Fibroblast of lung (primary cell): ENCODE measurements at regions not wholly inside any gene's neighbourhood (a gene's known extent, or its start where the extent isn't known, plus 50 kb on each side); places are given as distances from the start of the nearest gene placed in this dataset.

Experiments
- DNase-seq, 2 donors: peaks; one replicate each; pipeline versions ENCODE4 v3.0.0 to v3.0.0-alpha.2; 2010; ENCODE audit warnings: low read depth in 2 of 2
- H2AFZ ChIP-seq: 2 replicates; pipeline ENCODE4 v1.5.1; 2012; ENCODE audit warnings: low read length, control low read depth, inconsistent platforms
- H3K27ac ChIP-seq: 2 replicates; pipeline ENCODE4 v1.5.1; 2011; ENCODE audit warnings: low read length, control low read depth; ENCODE audit not compliant: insufficient read depth
- H3K27me3 ChIP-seq: 2 replicates; pipeline ENCODE4 v1.5.1; 2011; ENCODE audit warnings: mild to moderate bottlenecking, low read length; ENCODE audit not compliant: control insufficient read depth, insufficient read depth
- H3K36me3 ChIP-seq: 2 replicates; pipeline ENCODE4 v1.5.1; 2011; ENCODE audit warnings: low read length; ENCODE audit not compliant: control insufficient read depth, insufficient read depth
- H3K4me1 ChIP-seq: 2 replicates; pipeline ENCODE4 v1.5.1; 2011; ENCODE audit warnings: low read length; ENCODE audit not compliant: control insufficient read depth, insufficient read depth; ENCODE audit errors: extremely low read depth
- H3K4me2 ChIP-seq: 2 replicates; pipeline ENCODE4 v1.5.1; 2011; ENCODE audit warnings: low read length, control low read depth; ENCODE audit not compliant: insufficient read depth; ENCODE audit errors: extremely low read depth
- H3K4me3 ChIP-seq, 4 experiments: fragments of 200-600 bp in 1 of 4; sonication (generic) in 1 of 4; replicated peaks in 1 of 4; 2 replicates each; pipeline ENCODE4 v1.5.1; 2011 to 2016; ENCODE audit warnings: low read length in 4 of 4, low read depth in 3 of 4, mild to moderate bottlenecking in 3 of 4, control low read depth in 2 of 4, inconsistent platforms in 1 of 4, mixed read lengths in 1 of 4; ENCODE audit not compliant: insufficient read depth in 1 of 4; ENCODE audit errors: control extremely low read depth in 1 of 4
- H3K79me2 ChIP-seq: 2 replicates; pipeline ENCODE4 v1.5.1; 2012; ENCODE audit warnings: mild to moderate bottlenecking, low read length, inconsistent platforms; ENCODE audit not compliant: control insufficient read depth, insufficient read depth
- H3K9ac ChIP-seq: 2 replicates; pipeline ENCODE4 v1.5.1; 2011; ENCODE audit warnings: mild to moderate bottlenecking, low read length, control low read depth; ENCODE audit not compliant: insufficient read depth
- H3K9me3 ChIP-seq: 2 replicates; pipeline ENCODE4 v1.5.1; 2012; ENCODE audit warnings: low read depth, low read length; ENCODE audit not compliant: control insufficient read depth, insufficient read depth
- H4K20me1 ChIP-seq: 2 replicates; pipeline ENCODE4 v1.5.1; 2011; ENCODE audit warnings: low read length; ENCODE audit not compliant: control insufficient read depth, insufficient read depth; ENCODE audit errors: extremely low read depth
- CTCF ChIP-seq, 2 donors: IDR thresholded peaks in 1 of 2; conservative IDR thresholded peaks in 1 of 2; 1 replicate in 1 of 2; 2 replicates in 1 of 2; pipeline ENCODE4 v1.5.1; 2011 to 2012; ENCODE audit warnings: low read length in 2 of 2, control low read depth in 1 of 2, inconsistent platforms in 1 of 2, low read depth in 1 of 2, mild to moderate bottlenecking in 1 of 2
- EZH2 ChIP-seq: IDR thresholded peaks from 2 replicates; pipeline ENCODE4 v1.5.1; 2012; ENCODE audit warnings: low read length, control low read depth, mild to moderate bottlenecking; ENCODE audit errors: missing control alignments

- no peak overlapping the region for H2AFZ ChIP-seq
- no peaks in the 10 kb centered on the region for H3K27me3 ChIP-seq
- H3K36me3 ChIP-seq: no peaks in the 10 kb centered on the region
- peaks cover 26% of the 10 kb centered on the region for H3K4me1 ChIP-seq
- H3K4me3 ChIP-seq: no peak overlapping the region
- no peak overlapping the region for H3K9ac ChIP-seq
- H3K9me3 ChIP-seq: no peaks in the 10 kb centered on the region
- H3K79me2 ChIP-seq: no peaks in the 10 kb centered on the region
- no peaks in the 10 kb centered on the region for H4K20me1 ChIP-seq
- H3K4me2 ChIP-seq: no peak overlapping the region
- TF ChIP-seq CTCF (conservative IDR thresholded peaks at IDR 0.05 in 1 of 2, IDR thresholded peaks at IDR 0.05 in 1 of 2; ENCODE audit: low read depth in 1 of 2, low read length in 2 of 2) (no peak), EZH2 (no peak)
- no peak overlapping the region for H3K27ac ChIP-seq
- no peak for DNase-seq
These were observed 133.2 kb downstream of the MRPL14 start for GRCh38 chr6:43993881-43994523.

- H4K20me1 ChIP-seq: no peaks in the 10 kb centered on the region
- no peak overlapping the region for H2AFZ ChIP-seq
- no peak overlapping the region for H3K4me2 ChIP-seq
- H3K27me3 ChIP-seq: no peaks in the 10 kb centered on the region
- no peaks in the 10 kb centered on the region for H3K9me3 ChIP-seq
- peaks cover 26% of the 10 kb centered on the region for H3K4me1 ChIP-seq
- no peak for DNase-seq
- H3K27ac ChIP-seq: no peak overlapping the region
- H3K9ac ChIP-seq: no peak overlapping the region
- TF ChIP-seq CTCF (conservative IDR thresholded peaks at IDR 0.05 in 1 of 2, IDR thresholded peaks at IDR 0.05 in 1 of 2; ENCODE audit: low read depth in 1 of 2, low read length in 2 of 2) (no peak), EZH2 (no peak)
- H3K79me2 ChIP-seq: no peaks in the 10 kb centered on the region
- no peaks in the 10 kb centered on the region for H3K36me3 ChIP-seq
- H3K4me3 ChIP-seq: no peak overlapping the region
These were observed 134.2 kb downstream of the MRPL14 start for GRCh38 chr6:43992783-43993644.

GRCh38 chr6:43992126-43992663, 135.1 kb downstream of the MRPL14 start:
- Histone ChIP-seq H3K4me3 (no peak overlapping the region), H3K36me3 (no peaks in the 10 kb centered on the region), H3K9ac (no peak overlapping the region), H2AFZ (no peak overlapping the region), H3K27me3 (peaks cover 4% of the 10 kb centered on the region), H3K4me1 (peaks cover 26% of the 10 kb centered on the region), H3K79me2 (no peaks in the 10 kb centered on the region), H3K9me3 (no peaks in the 10 kb centered on the region), H4K20me1 (no peaks in the 10 kb centered on the region), H3K27ac (no peak overlapping the region), H3K4me2 (no peak overlapping the region)
- TF ChIP-seq CTCF (conservative IDR thresholded peaks at IDR 0.05 in 1 of 2, IDR thresholded peaks at IDR 0.05 in 1 of 2; ENCODE audit: low read depth in 1 of 2, low read length in 2 of 2): no peak
- DNase-seq: no peak
